ENCODE measurements at regions not wholly inside any gene's neighbourhood (a gene's known extent, or its start where the extent isn't known, plus 50 kb on each side); places are given as distances from the start of the nearest gene placed in this dataset.
"Not testable (repeated sequence)": the region's sequence is repeated elsewhere in the genome, so short reads cannot be mapped to it uniquely, and the experiment has no call there.

DNA sequence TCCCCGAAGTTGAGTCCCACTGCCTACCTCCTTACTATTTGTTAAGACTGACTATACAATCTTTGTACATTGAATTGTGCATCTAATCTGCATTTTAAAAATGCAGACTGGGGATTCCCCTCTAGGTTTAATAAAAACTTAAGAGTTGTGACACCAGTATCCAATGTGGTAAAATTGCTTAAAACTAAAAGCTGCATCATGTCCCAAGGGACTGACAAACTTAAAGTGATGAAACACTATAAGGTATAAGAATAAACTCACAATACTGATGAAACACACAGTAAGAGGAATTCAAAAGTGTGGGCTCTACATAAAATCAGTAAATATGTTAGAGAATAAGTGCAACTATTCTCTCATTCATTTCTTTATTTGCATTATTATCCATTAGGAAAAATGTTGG lies 1905.1 kb downstream of the MAT2B start:
- Histone ChIP-seq H3K4me3 (ENCODE audit: low read length) (no peak overlapping the region), H3K36me3 (ENCODE audit: control insufficient read depth, low read depth, low read length) (no peaks in the 10 kb centered on the region)

GRCh38 chr5:165411532-165411931 lies 1906.1 kb downstream of the MAT2B start:
- not testable (repeated sequence) for H3K36me3 ChIP-seq (ENCODE audit: control insufficient read depth, low read depth, low read length); H3K9ac ChIP-seq (ENCODE audit: low read length); H3K4me3 ChIP-seq (ENCODE audit: low read length); H3K9me3 ChIP-seq (ENCODE audit: control insufficient read depth, low read depth, low read length); H3K4me1 ChIP-seq (ENCODE audit: control insufficient read depth, low read depth, low read length); H3K27me3 ChIP-seq (ENCODE audit: control insufficient read depth, insufficient read depth, low read length); H3K27ac ChIP-seq (ENCODE audit: low read length)

More for the DNA sequence above, 1905.1 kb downstream of the MAT2B start:
- no peaks in the 10 kb centered on the region for H3K4me1 ChIP-seq (ENCODE audit: control insufficient read depth, low read depth, low read length)
- no peaks in the 10 kb centered on the region for H3K27me3 ChIP-seq (ENCODE audit: control insufficient read depth, insufficient read depth, low read length)
- no peak overlapping the region for H3K27ac ChIP-seq (ENCODE audit: low read length)
- no peak overlapping the region for H3K9ac ChIP-seq (ENCODE audit: low read length)
- no peaks in the 10 kb centered on the region for H3K9me3 ChIP-seq (ENCODE audit: control insufficient read depth, low read depth, low read length)

DNA sequence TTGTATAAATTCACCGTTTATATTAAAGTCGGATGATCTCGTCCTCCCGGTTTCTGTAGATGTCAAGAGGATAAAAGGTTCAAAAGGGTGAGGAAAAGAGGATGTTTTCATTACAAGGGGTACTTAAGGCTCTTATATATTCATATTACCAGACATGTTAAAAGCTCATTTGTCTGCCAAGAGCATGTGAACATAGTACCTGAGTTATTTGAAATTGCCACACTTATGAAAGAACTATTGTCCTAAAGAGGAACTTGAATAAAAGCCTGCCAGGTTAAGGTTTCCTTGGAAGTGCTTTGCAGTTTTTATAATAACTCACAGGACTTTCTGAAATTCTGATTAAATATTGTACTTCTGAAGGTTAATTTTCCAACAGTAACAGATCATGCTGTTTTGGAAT lies 1915.1 kb downstream of the MAT2B start:
- Histone ChIP-seq H3K36me3 (ENCODE audit: control insufficient read depth, low read depth, low read length) (no peaks in the 10 kb centered on the region), H3K9me3 (ENCODE audit: control insufficient read depth, low read depth, low read length) (no peaks in the 10 kb centered on the region), H3K27me3 (ENCODE audit: control insufficient read depth, insufficient read depth, low read length) (no peaks in the 10 kb centered on the region), H3K4me3 (ENCODE audit: low read length) (no peak overlapping the region), H3K27ac (ENCODE audit: low read length) (no peak overlapping the region), H3K4me1 (ENCODE audit: control insufficient read depth, low read depth, low read length) (no peaks in the 10 kb centered on the region), H3K9ac (ENCODE audit: low read length) (no peak overlapping the region)

- no peaks in the 10 kb centered on the region for H3K27me3 ChIP-seq (ENCODE audit: control insufficient read depth, insufficient read depth, low read length)
- no peaks in the 10 kb centered on the region for H3K4me1 ChIP-seq (ENCODE audit: control insufficient read depth, low read depth, low read length)
- H3K4me3 ChIP-seq (ENCODE audit: low read length): no peak overlapping the region
- H3K9ac ChIP-seq (ENCODE audit: low read length): no peak overlapping the region
- H3K36me3 ChIP-seq (ENCODE audit: control insufficient read depth, low read depth, low read length): no peaks in the 10 kb centered on the region
- H3K9me3 ChIP-seq (ENCODE audit: control insufficient read depth, low read depth, low read length): no peaks in the 10 kb centered on the region
- no peak overlapping the region for H3K27ac ChIP-seq (ENCODE audit: low read length)
Observed at GRCh38 chr5:165423697-165424299, 1918.4 kb downstream of the MAT2B start.

GRCh38 chr5:165425594-165425993 lies 1920.2 kb downstream of the MAT2B start:
- Histone ChIP-seq H3K9me3 (ENCODE audit: control insufficient read depth, low read depth, low read length) (no peaks in the 10 kb centered on the region), H3K4me1 (ENCODE audit: control insufficient read depth, low read depth, low read length) (no peaks in the 10 kb centered on the region), H3K27ac (ENCODE audit: low read length) (no peak overlapping the region), H3K9ac (ENCODE audit: low read length) (no peak overlapping the region), H3K4me3 (ENCODE audit: low read length) (no peak overlapping the region), H3K27me3 (ENCODE audit: control insufficient read depth, insufficient read depth, low read length) (no peaks in the 10 kb centered on the region), H3K36me3 (ENCODE audit: control insufficient read depth, low read depth, low read length) (no peaks in the 10 kb centered on the region)

GRCh38 chr5:165448753-165449152 lies 1943.3 kb downstream of the MAT2B start:
- Histone ChIP-seq H3K4me3 (ENCODE audit: low read length) (no peak overlapping the region), H3K9me3 (ENCODE audit: control insufficient read depth, low read depth, low read length) (no peaks in the 10 kb centered on the region), H3K27ac (ENCODE audit: low read length) (no peak overlapping the region), H3K4me1 (ENCODE audit: control insufficient read depth, low read depth, low read length) (no peaks in the 10 kb centered on the region), H3K36me3 (ENCODE audit: control insufficient read depth, low read depth, low read length) (no peaks in the 10 kb centered on the region), H3K9ac (ENCODE audit: low read length) (no peak overlapping the region), H3K27me3 (ENCODE audit: control insufficient read depth, insufficient read depth, low read length) (no peaks in the 10 kb centered on the region)

- Histone ChIP-seq H3K4me1 (ENCODE audit: control insufficient read depth, low read depth, low read length) (peaks cover 11% of the 10 kb centered on the region), H3K36me3 (ENCODE audit: control insufficient read depth, low read depth, low read length) (no peaks in the 10 kb centered on the region), H3K9me3 (ENCODE audit: control insufficient read depth, low read depth, low read length) (no peaks in the 10 kb centered on the region), H3K9ac (ENCODE audit: low read length) (no peak overlapping the region), H3K27ac (ENCODE audit: low read length) (no peak overlapping the region), H3K4me3 (ENCODE audit: low read length) (no peak overlapping the region), H3K27me3 (ENCODE audit: control insufficient read depth, insufficient read depth, low read length) (no peaks in the 10 kb centered on the region)
Observed at GRCh38 chr5:165457859-165458481, 1952.6 kb downstream of the MAT2B start.

DNA sequence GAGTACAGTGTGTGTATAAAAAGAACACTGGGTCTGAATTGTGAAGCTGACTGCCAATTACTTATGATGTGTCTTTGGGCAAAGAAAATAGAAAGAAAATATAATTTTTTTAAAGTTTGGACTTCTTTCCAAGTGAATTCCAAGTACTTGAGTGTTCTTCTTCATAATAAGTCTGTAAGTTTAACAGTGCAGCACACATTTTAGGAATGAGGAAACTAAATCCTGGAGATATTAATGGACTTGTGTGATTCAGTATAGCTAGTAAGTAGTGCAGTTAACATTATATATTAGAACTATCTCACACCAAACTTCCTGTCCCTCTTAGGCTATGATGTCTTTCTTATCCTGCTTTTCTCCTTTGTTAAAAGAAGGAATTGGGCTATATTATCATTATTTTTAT lies 1953.8 kb downstream of the MAT2B start:
- no peak overlapping the region for H3K4me3 ChIP-seq (ENCODE audit: low read length)
- H3K4me1 ChIP-seq (ENCODE audit: control insufficient read depth, low read depth, low read length): peaks cover 11% of the 10 kb centered on the region
- H3K9me3 ChIP-seq (ENCODE audit: control insufficient read depth, low read depth, low read length): no peaks in the 10 kb centered on the region
- no peak overlapping the region for H3K27ac ChIP-seq (ENCODE audit: low read length)
- no peaks in the 10 kb centered on the region for H3K36me3 ChIP-seq (ENCODE audit: control insufficient read depth, low read depth, low read length)
- no peaks in the 10 kb centered on the region for H3K27me3 ChIP-seq (ENCODE audit: control insufficient read depth, insufficient read depth, low read length)
- no peak overlapping the region for H3K9ac ChIP-seq (ENCODE audit: low read length)

DNA sequence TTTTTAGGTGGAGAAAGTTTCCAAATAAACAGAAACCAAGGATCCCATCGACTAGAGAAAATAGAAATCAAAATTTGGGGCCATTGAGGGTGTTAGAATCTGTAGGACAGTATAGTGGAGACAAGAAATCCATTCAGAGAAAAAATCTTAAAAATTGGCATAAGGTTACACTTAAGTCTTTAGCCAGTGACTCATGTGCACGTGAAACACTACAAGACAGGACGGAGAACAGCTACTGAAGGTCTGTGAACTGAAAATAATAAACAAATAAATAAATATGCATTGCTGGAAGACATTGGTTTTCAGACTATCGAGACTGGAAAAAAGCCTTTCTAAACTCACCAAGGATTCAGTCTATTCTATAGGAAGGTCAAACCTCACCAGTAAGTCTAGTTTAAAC lies 1955.5 kb downstream of the MAT2B start:
- Histone ChIP-seq H3K4me1 (ENCODE audit: control insufficient read depth, low read depth, low read length) (peaks cover 11% of the 10 kb centered on the region), H3K36me3 (ENCODE audit: control insufficient read depth, low read depth, low read length) (no peaks in the 10 kb centered on the region), H3K4me3 (ENCODE audit: low read length) (no peak overlapping the region), H3K27me3 (ENCODE audit: control insufficient read depth, insufficient read depth, low read length) (no peaks in the 10 kb centered on the region), H3K27ac (ENCODE audit: low read length) (no peak overlapping the region), H3K9ac (ENCODE audit: low read length) (no peak overlapping the region), H3K9me3 (ENCODE audit: control insufficient read depth, low read depth, low read length) (no peaks in the 10 kb centered on the region)

DNA sequence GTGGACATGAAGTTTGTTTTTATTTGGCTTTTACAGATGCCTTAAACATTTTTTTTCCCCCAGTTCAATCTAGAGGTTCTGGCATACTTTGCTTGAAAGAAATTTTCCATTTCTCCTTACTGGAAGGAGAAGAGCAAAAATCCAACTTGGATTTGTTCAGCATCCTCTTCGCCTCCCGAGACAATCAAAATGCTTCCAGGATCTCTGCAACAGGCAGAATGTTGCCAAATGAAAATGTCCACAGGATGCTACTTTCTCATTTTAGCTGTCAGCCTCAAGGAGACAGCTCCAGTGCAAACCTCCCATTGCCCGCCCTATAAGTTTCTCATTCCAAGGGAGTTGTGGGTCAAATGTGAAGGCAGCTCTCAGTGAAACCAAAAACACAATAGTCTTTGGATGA lies 1972.1 kb downstream of the MAT2B start:
- Histone ChIP-seq H3K9me3 (ENCODE audit: control insufficient read depth, low read depth, low read length) (no peaks in the 10 kb centered on the region), H3K4me1 (ENCODE audit: control insufficient read depth, low read depth, low read length) (peaks cover 5% of the 10 kb centered on the region), H3K9ac (ENCODE audit: low read length) (no peak overlapping the region), H3K27ac (ENCODE audit: low read length) (no peak overlapping the region), H3K36me3 (ENCODE audit: control insufficient read depth, low read depth, low read length) (no peaks in the 10 kb centered on the region), H3K27me3 (ENCODE audit: control insufficient read depth, insufficient read depth, low read length) (no peaks in the 10 kb centered on the region), H3K4me3 (ENCODE audit: low read length) (no peak overlapping the region)

- Histone ChIP-seq H3K27me3 (ENCODE audit: control insufficient read depth, insufficient read depth, low read length) (no peaks in the 10 kb centered on the region), H3K9ac (ENCODE audit: low read length) (no peak overlapping the region), H3K4me1 (ENCODE audit: control insufficient read depth, low read depth, low read length) (no peaks in the 10 kb centered on the region), H3K27ac (ENCODE audit: low read length) (no peak overlapping the region), H3K9me3 (ENCODE audit: control insufficient read depth, low read depth, low read length) (no peaks in the 10 kb centered on the region), H3K4me3 (ENCODE audit: low read length) (no peak overlapping the region), H3K36me3 (ENCODE audit: control insufficient read depth, low read depth, low read length) (no peaks in the 10 kb centered on the region)
Observed at GRCh38 chr5:165495829-165496380, 1990.5 kb downstream of the MAT2B start.

- Histone ChIP-seq H3K4me3 (ENCODE audit: low read length) (no peak overlapping the region), H3K36me3 (ENCODE audit: control insufficient read depth, low read depth, low read length) (no peaks in the 10 kb centered on the region), H3K9me3 (ENCODE audit: control insufficient read depth, low read depth, low read length) (no peaks in the 10 kb centered on the region), H3K27ac (ENCODE audit: low read length) (no peak overlapping the region), H3K9ac (ENCODE audit: low read length) (no peak overlapping the region), H3K27me3 (ENCODE audit: control insufficient read depth, insufficient read depth, low read length) (no peaks in the 10 kb centered on the region), H3K4me1 (ENCODE audit: control insufficient read depth, low read depth, low read length) (no peaks in the 10 kb centered on the region)
Observed at GRCh38 chr5:165497707-165498106, 1992.3 kb downstream of the MAT2B start.
